ENCODE measurements at regions not wholly inside any gene's neighbourhood (a gene's known extent, or its start where the extent isn't known, plus 50 kb on each side); places are given as distances from the start of the nearest gene placed in this dataset.

- TF ChIP-seq CTCF (IDR thresholded peaks at IDR 0.05) (no peak), POLR2A (IDR thresholded peaks at IDR 0.05) (no peak)
These were observed 271.9 kb downstream of the PABPC4L start for GRCh38 chr4:133929531-133930239.
